HFFc6 (cell line): ENCODE measurements at regions not wholly inside any gene's neighbourhood (a gene's known extent, or its start where the extent isn't known, plus 50 kb on each side); places are given as distances from the start of the nearest gene placed in this dataset.

Source experiments
- DNase-seq: peaks from one replicate; pipeline ENCODE4 v3.0.0-alpha.2; 2018
- H3K27ac Mint-ChIP-seq: 2 replicates; pipeline ENCODE4 v1.8.0; 2020; ENCODE audit warnings: mild to moderate bottlenecking, mixed read lengths
- H3K27me3 Mint-ChIP-seq: 2 replicates; pipeline ENCODE4 v1.8.0; 2021; ENCODE audit warnings: mild to moderate bottlenecking, moderate library complexity, mixed read lengths; ENCODE audit not compliant: insufficient read depth
- H3K36me3 Mint-ChIP-seq: 2 replicates; pipeline ENCODE4 v1.8.0; 2021; ENCODE audit warnings: low read depth, mixed read lengths
- H3K4me1 Mint-ChIP-seq: 2 replicates; pipeline ENCODE4 v1.8.0; 2020; ENCODE audit warnings: low read depth, mixed read lengths
- H3K4me3 Mint-ChIP-seq: 2 replicates; pipeline ENCODE4 v1.8.0; 2020; ENCODE audit warnings: mild to moderate bottlenecking, moderate library complexity, mixed read lengths
- H3K9me3 Mint-ChIP-seq: 2 replicates; pipeline ENCODE4 v1.8.0; 2020; ENCODE audit warnings: mild to moderate bottlenecking, mixed read lengths
- TF ChIP-seq, protein P1 (sequence below): fragments of 200-600 bp; sonication (generic); IDR thresholded peaks from 2 replicates; pipeline ENCODE4 v1.5.0; 2021; ENCODE audit warnings: antibody characterized with exemption, mild to moderate bottlenecking

DNA sequence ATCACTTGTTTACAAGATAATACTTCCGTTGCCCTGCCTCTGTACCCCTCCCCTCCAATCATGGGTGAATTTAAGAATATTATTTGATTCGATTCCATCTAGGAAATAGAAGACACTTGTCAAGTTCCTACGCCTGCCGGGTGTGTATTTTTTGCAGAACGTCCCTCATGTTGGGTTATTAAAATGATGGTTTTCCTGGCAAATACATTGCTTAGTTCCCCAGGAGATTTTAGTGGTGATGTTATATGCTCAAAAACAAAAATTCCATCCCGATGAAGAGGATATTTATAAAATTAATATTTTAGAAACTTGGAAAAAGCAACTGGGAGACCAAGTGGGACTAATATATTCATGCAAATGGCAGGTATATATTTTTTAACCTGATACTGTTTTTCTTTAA lies 548.4 kb downstream of the EDEM1 start:
- H3K4me3 Mint-ChIP-seq, result no peak overlapping the region
- H3K27ac Mint-ChIP-seq, result no peak overlapping the region
- TF ChIP-seq, protein P1, sequence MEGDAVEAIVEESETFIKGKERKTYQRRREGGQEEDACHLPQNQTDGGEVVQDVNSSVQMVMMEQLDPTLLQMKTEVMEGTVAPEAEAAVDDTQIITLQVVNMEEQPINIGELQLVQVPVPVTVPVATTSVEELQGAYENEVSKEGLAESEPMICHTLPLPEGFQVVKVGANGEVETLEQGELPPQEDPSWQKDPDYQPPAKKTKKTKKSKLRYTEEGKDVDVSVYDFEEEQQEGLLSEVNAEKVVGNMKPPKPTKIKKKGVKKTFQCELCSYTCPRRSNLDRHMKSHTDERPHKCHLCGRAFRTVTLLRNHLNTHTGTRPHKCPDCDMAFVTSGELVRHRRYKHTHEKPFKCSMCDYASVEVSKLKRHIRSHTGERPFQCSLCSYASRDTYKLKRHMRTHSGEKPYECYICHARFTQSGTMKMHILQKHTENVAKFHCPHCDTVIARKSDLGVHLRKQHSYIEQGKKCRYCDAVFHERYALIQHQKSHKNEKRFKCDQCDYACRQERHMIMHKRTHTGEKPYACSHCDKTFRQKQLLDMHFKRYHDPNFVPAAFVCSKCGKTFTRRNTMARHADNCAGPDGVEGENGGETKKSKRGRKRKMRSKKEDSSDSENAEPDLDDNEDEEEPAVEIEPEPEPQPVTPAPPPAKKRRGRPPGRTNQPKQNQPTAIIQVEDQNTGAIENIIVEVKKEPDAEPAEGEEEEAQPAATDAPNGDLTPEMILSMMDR, result no peak
- H3K4me1 Mint-ChIP-seq, result no peaks in the 10 kb centered on the region
- H3K27me3 Mint-ChIP-seq, result peaks cover under 1% of the 10 kb centered on the region
- no peak for DNase-seq
- no peaks in the 10 kb centered on the region for H3K36me3 Mint-ChIP-seq
- peaks cover 41% of the 10 kb centered on the region for H3K9me3 Mint-ChIP-seq

DNA sequence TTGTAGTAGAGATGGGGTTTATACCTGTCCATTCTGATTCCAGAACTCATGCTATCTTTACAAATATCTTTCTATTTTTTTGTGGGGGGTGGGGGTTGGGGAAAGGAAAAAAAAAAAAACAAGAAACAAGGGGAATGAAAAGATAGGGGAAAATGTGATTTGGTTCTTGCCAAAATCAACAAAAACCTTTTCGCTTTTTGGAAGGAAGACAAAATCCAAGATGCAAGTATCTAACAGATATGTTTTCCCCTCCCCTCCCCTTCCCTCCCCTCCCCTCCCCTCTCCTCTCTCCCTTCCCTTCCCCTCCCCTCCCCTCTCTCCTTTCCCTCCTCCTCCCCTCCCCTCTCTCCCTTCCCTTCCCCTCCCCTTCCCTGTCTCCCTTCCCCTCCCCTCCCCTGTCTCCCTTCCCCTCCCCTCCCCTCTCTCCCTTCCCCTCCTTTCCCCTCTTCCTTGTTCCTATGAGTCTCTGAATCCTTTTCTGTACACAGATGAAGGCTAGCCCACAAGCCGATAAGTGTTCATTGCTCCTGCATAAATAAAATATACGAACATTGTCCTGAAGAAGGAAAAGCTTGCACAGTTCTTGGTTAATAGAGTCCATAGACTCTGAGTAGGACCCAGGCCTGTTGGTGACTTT lies 551.9 kb downstream of the EDEM1 start:
- H3K9me3 Mint-ChIP-seq, result peaks cover 42% of the 10 kb centered on the region
- H3K36me3 Mint-ChIP-seq, result no peaks in the 10 kb centered on the region
- TF ChIP-seq, protein P1, result no peak
- no peak for DNase-seq
- H3K27ac Mint-ChIP-seq, result no peak overlapping the region
- no peaks in the 10 kb centered on the region; the same call in 1 of the 2 replicates for H3K27me3 Mint-ChIP-seq
- no peaks in the 10 kb centered on the region for H3K4me1 Mint-ChIP-seq
- no peak overlapping the region for H3K4me3 Mint-ChIP-seq

DNA sequence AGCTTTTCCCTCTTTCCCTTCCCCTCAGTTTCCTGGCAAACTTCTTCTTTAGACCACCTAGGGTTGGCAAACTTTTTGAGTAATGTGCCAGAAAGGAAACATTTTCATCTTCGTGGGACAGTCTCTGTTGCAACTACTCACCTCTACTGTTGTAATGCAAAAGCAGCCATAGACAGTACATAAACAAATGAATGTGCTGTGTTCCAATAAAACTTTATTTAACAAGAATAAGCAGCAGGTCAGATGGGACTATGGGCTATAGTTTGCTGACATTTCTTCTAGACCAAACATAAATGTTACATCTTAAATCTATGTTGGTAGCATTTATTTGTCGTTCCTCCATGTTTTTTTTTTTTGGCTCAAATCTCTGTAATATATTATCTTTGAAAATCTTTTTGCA lies 552.4 kb downstream of the EDEM1 start:
- Mint-ChIP-seq H3K27me3 (no peaks in the 10 kb centered on the region; the same call in 1 of the 2 replicates), H3K9me3 (peaks cover 41% of the 10 kb centered on the region), H3K27ac (no peak overlapping the region), H3K4me3 (no peak overlapping the region), H3K36me3 (no peaks in the 10 kb centered on the region), H3K4me1 (no peaks in the 10 kb centered on the region)
- TF ChIP-seq, protein P1, result no peak
- no peak for DNase-seq

DNA sequence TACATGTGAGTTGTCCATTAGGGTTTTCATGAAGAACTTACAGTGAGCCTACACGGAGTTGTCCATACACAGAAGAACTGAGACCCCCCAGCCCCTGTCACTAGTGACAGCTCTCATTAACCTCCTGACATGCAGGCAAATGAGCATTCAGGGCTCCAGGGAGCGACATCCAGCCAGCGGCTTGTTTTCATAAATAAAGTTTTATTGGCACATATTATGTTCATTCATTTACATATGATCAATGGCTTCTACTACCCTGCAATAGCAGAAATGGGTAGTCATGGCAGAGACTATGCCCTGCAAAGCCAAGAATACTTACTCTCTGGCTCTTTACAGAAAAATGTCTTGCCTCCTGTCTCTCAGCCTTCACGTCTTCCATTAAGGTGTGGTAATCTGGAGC lies 553.5 kb downstream of the EDEM1 start:
- TF ChIP-seq, protein P1, result no peak
- Mint-ChIP-seq H3K27ac (no peak overlapping the region), H3K36me3 (no peaks in the 10 kb centered on the region), H3K4me1 (no peaks in the 10 kb centered on the region), H3K27me3 (no peaks in the 10 kb centered on the region; the same call in 1 of the 2 replicates), H3K9me3 (peaks cover 46% of the 10 kb centered on the region), H3K4me3 (no peak overlapping the region)
- no peak for DNase-seq

DNA sequence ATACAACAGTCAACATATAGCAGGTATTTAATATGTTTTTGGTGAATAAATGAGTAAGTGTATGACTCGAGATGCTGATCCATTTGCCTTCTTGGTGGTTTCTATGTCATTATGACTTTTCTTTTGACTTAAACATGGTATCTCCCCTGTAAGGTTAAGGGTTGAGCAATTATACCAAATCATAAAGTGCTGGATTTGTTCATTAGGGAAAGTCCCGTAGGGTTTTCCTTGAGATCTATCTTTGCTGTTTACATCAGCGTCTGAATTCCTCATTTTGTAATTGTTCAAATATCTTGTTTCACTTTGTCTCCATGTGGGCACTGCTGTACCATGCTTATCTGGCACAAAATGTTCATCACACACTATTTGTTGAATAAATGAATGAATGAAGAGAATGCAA lies 562.6 kb downstream of the EDEM1 start:
- TF ChIP-seq, protein P1, result no peak
- Mint-ChIP-seq H3K4me1 (no peaks in the 10 kb centered on the region), H3K4me3 (no peak overlapping the region), H3K36me3 (peaks cover 5% of the 10 kb centered on the region; the same call in 1 of the 2 replicates), H3K27me3 (no peaks in the 10 kb centered on the region), H3K27ac (no peak overlapping the region), H3K9me3 (peaks cover 52% of the 10 kb centered on the region)
- no peak for DNase-seq
